Panc1 (cell line): ENCODE measurements at regions not wholly inside any gene's neighbourhood (a gene's known extent, or its start where the extent isn't known, plus 50 kb on each side); places are given as distances from the start of the nearest gene placed in this dataset.

Source experiments
- ATAC-seq: fragments of 200-7000 bp; cut with Tn5 transposase; 2 replicates; pipeline ENCODE4 v1.9.1; 2020; ENCODE audit warnings: mild to moderate bottlenecking, moderate library complexity
- BruUV-seq: library from RNA; stranded (reverse); fragments of 400-500 nt; replicated peaks from 2 replicates; lab custom pipeline; 2021; lab: Mats Ljungman, UMichigan
- CTCF ChIA-PET: fragments of 300-600 bp; sonication (Branson Sonifier 250); formaldehyde crosslinking; loops from one replicate; lab custom pipeline; 2022; ENCODE audit warnings: antibody characterized with exemption; lab: Charles Lee
- POLR2A ChIA-PET: fragments of 300-600 bp; sonication (Branson Sonifier 250); formaldehyde crosslinking; loops from one replicate; lab custom pipeline; 2022; ENCODE audit warnings: antibody characterized with exemption; lab: Charles Lee
- DNase-seq: peaks from one replicate; pipeline ENCODE4 v3.0.0-alpha.2; 2010; ENCODE audit warnings: low read depth, low spot score
- H3K27ac ChIP-seq: 2 replicates; pipeline ENCODE4 v1.5.1; 2011; ENCODE audit warnings: mild to moderate bottlenecking, low read length, inconsistent platforms
- H3K27me3 ChIP-seq: fragments of 200-500 bp; sonication (Bioruptor generic); 2 replicates; pipeline ENCODE4 v1.6.0; 2014; ENCODE audit warnings: low read length, inconsistent platforms; ENCODE audit not compliant: control insufficient read depth, insufficient read depth
- H3K36me3 ChIP-seq: fragments of 200-500 bp; sonication (Bioruptor generic); 2 replicates; pipeline ENCODE4 v1.5.1; 2014; ENCODE audit warnings: inconsistent platforms, mild to moderate bottlenecking, low read length, moderate library complexity; ENCODE audit not compliant: control insufficient read depth, insufficient read depth
- H3K4me1 ChIP-seq: 2 replicates; pipeline ENCODE4 v1.5.1; 2011; ENCODE audit warnings: inconsistent platforms, mild to moderate bottlenecking, low read length, moderate library complexity; ENCODE audit not compliant: control insufficient read depth, insufficient read depth
- H3K4me3 ChIP-seq, 2 experiments: 2 replicates each; pipeline ENCODE4 v1.5.1; 2011 to 2012; ENCODE audit warnings: low read depth in 2 of 2, low read length in 2 of 2, mild to moderate bottlenecking in 2 of 2, inconsistent platforms in 1 of 2, moderate library complexity in 1 of 2
- H3K9me3 ChIP-seq: fragments of 200-500 bp; sonication (Bioruptor generic); 2 replicates; pipeline ENCODE4 v1.5.1; 2014; ENCODE audit warnings: low read depth, mild to moderate bottlenecking, inconsistent platforms, low read length, moderate library complexity; ENCODE audit not compliant: control insufficient read depth, insufficient read depth
- CTCF ChIP-seq: fragments of 450-650 bp; IDR thresholded peaks from 2 replicates; pipeline ENCODE4 v1.5.1; 2017; ENCODE audit warnings: mild to moderate bottlenecking
- POLR2AphosphoS5 ChIP-seq: IDR thresholded peaks from 2 replicates; pipeline ENCODE4 v1.6.1; 2012; ENCODE audit warnings: mild to moderate bottlenecking, low read depth, low read length, moderate library complexity
- REST ChIP-seq, 2 experiments: IDR thresholded peaks; 2 replicates each; pipeline ENCODE4 v1.6.1; 2011 to 2012; ENCODE audit warnings: low read depth in 2 of 2, control low read depth in 1 of 2, low read length in 1 of 2, mild to moderate bottlenecking in 1 of 2, moderate library complexity in 1 of 2; ENCODE audit not compliant: insufficient read depth in 1 of 2
- SIN3A ChIP-seq: IDR thresholded peaks from 2 replicates; pipeline ENCODE4 v1.6.1; 2012; ENCODE audit warnings: low read depth, mild to moderate bottlenecking, low read length, moderate library complexity, borderline replicate concordance; ENCODE audit not compliant: insufficient read depth
- TCF7L2 ChIP-seq: IDR thresholded peaks from 2 replicates; pipeline ENCODE4 v1.6.1; 2011; ENCODE audit warnings: mild to moderate bottlenecking, low read depth, low read length, inconsistent platforms
- in situ Hi-C: cut with HindIII; loops from 2 replicates; pipeline ENCODE4 v1.10.0; 2016; ENCODE audit warnings: low sequenced_read_pairs, low pct_unique_long_range_greater_than_20kb
- intact Hi-C: fragments of 100-400 bp; cut with micrococcal nuclease; formaldehyde crosslinking; loops from one replicate; pipeline ENCODE4 v1.10.0; 2022; ENCODE audit not compliant: unreplicated experiment

DNA sequence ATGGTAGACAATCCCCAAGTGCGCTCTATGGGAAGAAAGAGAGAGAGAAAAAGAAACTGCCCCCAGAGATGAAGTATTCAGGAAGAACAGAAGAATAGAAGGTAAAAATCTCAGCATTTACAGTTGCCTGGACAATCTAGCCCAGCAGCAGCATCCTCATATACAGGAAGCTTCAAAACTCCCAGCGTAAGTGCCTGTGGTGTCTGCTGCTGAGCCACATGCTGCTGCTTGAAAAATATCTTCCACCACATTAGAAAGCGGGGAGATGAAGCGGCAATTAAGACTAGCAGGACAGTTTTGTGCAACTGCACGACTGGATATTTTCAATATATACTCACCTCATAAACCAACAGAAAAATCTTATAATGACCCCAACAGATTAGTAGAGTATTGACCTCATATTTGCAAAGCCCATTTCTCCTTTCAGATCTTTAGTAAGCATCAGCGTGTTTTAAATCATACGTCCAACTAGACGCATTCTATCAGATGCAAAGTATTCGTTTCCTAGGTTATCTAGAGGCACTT lies 972.0 kb upstream of the TENM3 start:
- in situ Hi-C loops = no loop called here
- POLR2A ChIA-PET = no interaction called here
- intact Hi-C loops = no loop called here
- Histone ChIP-seq H3K27me3 (no peaks in the 10 kb centered on the region), H3K9me3 (no peaks in the 10 kb centered on the region), H3K36me3 (no peaks in the 10 kb centered on the region), H3K4me1 (no peaks in the 10 kb centered on the region), H3K4me3 (no peak overlapping the region), H3K27ac (no peak overlapping the region)
- BruUV-seq = no TSS peak
- CTCF ChIA-PET = no interaction called here
- DNase-seq = no peak
- ATAC-seq = no peak
- TF ChIP-seq SIN3A = no peak
- TF ChIP-seq CTCF = no peak
- TF ChIP-seq TCF7L2 = no peak
- no peak for TF ChIP-seq POLR2AphosphoS5
- TF ChIP-seq REST (IDR thresholded peaks at IDR 0.05; ENCODE audit: insufficient read depth in 1 of 2, low read depth in 2 of 2, low read length in 1 of 2) = no peak

DNA sequence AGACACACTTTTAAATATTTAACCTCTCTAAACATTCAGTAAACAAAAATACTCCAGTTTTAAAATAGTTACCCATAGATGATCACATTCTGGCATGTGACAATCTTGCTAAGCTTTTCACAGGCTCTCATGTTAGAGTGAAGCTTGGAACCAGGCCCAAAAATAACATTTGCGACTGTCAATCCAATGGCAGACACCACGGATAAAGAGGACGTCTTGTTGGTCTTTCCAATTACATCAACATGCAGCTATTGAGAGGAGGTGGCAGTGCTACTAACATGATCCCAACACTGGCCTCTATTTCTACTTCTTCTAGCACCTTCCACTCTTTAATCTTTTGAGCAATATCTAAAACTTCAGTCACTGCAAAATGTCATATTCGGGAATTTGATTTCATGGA lies 970.8 kb upstream of the TENM3 start:
- ChIA-PET CTCF (no interaction called here), POLR2A (no interaction called here)
- no peaks in the 10 kb centered on the region for H3K36me3 ChIP-seq
- no peak for ATAC-seq
- no TSS peak for BruUV-seq
- no peaks in the 10 kb centered on the region for H3K27me3 ChIP-seq
- no peak overlapping the region for H3K27ac ChIP-seq
- DNase-seq = no peak
- no peaks in the 10 kb centered on the region for H3K9me3 ChIP-seq
- intact Hi-C loops (no loop called here), in situ Hi-C loops (no loop called here)
- H3K4me3 ChIP-seq = no peak overlapping the region
- no peaks in the 10 kb centered on the region for H3K4me1 ChIP-seq
- TF ChIP-seq TCF7L2 (no peak), CTCF (no peak), REST (IDR thresholded peaks at IDR 0.05; ENCODE audit: insufficient read depth in 1 of 2, low read depth in 2 of 2, low read length in 1 of 2) (no peak), SIN3A (no peak), POLR2AphosphoS5 (no peak)
